NCI-H82 (cell line): ENCODE measurements at regions not wholly inside any gene's neighbourhood (a gene's known extent, or its start where the extent isn't known, plus 50 kb on each side); places are given as distances from the start of the nearest gene placed in this dataset.
"Not testable (repeated sequence)": the region's sequence is repeated elsewhere in the genome, so short reads cannot be mapped to it uniquely, and the experiment has no call there.

Experiments
- DNase-seq: peaks from one replicate; lab custom pipeline; 2025; lab: John Stamatoyannopoulos, UW

GRCh38 chr2:142827170-142827569, 50.3 kb upstream of the KYNU start:
- DNase-seq, result no peak

DNA sequence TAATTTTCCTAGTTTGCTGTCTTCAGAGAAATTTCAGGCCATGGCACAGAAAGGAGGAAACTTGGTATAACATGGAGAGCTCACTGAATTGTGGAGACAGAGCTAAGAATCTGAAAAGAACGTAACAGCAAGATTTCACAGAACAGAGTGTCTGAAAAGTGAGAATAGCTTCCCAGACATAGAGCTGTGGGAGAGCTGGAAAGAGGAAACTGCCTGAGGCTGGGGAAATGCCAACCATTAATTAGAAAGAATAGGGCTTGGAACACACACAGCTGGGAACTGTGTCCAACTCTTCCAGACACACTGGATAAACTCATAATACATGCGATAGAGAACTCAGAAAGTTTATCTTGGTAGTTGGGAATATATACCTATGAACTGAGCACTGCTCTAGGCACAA, 51.6 kb upstream of the KYNU start:
- DNase-seq, result no peak

DNA sequence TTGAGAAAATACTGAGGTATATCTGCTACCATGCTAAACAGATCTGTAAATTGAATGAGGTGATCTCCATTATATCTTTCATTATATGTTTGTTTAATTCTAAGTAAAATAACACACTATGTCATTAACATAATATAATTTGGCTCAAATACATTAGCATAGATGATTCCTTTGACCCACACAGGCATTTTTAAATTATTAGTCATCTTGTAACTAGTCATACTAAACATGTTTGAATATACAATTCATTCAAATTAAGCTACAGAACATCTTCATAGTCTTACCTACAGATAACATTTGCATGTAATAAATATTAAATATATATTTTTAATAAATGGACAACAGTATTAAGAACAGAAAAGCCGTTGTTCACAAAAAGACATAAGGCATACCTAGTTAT, 52.7 kb upstream of the KYNU start:
- no peak for DNase-seq

GRCh38 chr2:142822190-142822589, 55.3 kb upstream of the KYNU start:
- no peak for DNase-seq

- DNase-seq, result no peak
These were observed 58.1 kb upstream of the KYNU start for GRCh38 chr2:142819411-142819810.

GRCh38 chr2:142815375-142815774, 62.1 kb upstream of the KYNU start:
- no peak for DNase-seq

GRCh38 chr2:142813830-142814829, 63.3 kb upstream of the KYNU start:
- DNase-seq, result no peak

DNA sequence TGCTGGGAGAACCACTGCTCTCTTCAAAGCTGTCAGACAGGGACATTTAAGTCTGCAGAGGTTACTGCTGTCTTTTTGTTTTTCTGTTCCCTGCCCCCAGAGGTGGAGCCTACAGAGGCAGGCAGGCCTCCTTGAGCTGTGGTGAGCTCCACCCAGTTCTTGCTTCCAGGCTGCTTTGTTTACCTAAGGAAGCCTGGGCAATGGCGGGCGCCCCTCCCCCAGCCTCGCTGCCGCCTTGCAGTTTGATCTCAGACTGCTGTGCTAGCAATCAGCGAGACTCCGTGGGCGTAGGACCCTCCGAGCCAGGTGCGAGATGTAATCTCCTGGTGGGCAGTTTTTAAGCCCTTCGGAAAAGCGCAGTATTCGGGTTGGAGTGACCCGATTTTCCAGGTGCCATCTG, 65.8 kb upstream of the KYNU start:
- not testable (repeated sequence) for DNase-seq

GRCh38 chr2:142805244-142805643, 72.2 kb upstream of the KYNU start:
- DNase-seq, result no peak

GRCh38 chr2:142803158-142803557, 74.3 kb upstream of the KYNU start:
- no peak for DNase-seq

- DNase-seq, result no peak
These were observed 80.9 kb upstream of the KYNU start for GRCh38 chr2:142796588-142796987.

- DNase-seq, result no peak
These were observed 81.3 kb upstream of the KYNU start for GRCh38 chr2:142796161-142796560.

GRCh38 chr2:142794850-142795249, 82.6 kb upstream of the KYNU start:
- no peak for DNase-seq

DNA sequence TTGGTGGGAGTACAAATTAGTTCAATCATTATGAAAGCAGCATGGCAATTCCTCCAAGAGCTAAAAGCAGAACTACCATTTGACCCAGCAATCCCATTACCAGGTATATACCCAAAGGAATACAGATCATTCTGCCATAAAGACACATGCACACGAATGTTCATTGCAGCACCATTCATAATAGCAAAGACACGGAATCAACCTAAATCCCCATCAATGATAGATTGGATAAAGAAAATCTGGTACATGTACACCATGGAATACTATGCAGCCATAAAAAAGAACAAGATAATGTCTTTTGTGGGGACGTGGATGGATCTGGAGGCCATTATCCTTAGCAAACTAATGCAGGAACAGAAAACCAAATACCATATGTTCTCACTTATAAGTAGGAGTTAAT, 85.1 kb upstream of the KYNU start:
- DNase-seq, result not testable (repeated sequence)

DNA sequence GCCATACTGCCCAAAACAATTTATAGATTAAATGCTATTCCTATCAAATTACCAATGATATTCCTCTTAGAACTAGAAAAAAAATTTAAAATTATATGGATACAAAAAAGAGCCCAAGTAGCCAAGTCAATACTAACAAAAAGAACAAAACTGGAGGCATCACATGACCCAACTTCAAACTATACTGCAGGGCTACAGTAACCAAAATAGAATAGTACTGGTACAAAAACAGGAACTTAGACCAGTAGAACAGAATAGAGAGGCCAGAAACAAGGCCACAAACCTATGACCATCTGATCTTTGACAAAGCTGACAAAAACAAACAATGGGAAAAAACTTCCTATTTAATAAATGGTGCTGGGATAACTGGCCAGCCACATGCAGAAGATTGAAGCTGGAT, 86.1 kb upstream of the KYNU start:
- DNase-seq, result no peak

DNA sequence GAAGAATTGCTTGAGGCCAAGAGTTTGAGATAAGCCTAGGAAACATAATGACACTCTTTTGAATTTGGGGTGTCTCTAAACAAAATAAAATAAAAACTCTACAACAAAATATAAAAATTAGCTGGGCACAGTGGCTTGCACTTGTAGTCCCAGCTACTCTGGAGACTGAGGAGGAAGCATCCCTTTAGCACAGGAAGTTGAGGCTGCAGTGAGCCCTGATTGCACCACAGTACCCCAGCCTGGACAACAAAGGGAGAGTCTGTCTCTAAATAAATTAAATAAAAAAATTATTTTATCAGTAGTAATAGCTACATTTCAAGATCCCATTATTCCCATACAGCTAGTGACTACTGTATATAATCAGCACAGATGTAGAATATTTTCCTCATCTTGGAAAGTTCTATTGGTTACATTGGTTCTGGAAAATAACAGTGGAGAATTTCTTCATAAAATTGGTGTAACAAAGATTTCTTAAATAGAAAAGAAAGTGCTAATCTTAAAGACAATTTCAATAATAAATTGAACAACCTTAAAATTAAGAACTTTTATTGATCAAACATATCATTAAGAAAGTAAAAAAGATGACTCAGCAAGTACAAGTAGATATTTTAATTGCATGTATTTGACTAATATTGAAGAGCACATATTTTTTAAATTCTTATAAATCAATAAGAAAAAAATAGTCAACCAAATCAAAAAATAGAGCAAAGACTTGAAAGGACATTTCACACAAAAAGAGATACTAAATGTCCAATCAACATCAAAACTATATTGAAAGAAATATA, 90.4 kb upstream of the KYNU start:
- DNase-seq, result no peak

- DNase-seq, result no peak
These were observed 94.5 kb upstream of the KYNU start for GRCh38 chr2:142782942-142783443.

DNA sequence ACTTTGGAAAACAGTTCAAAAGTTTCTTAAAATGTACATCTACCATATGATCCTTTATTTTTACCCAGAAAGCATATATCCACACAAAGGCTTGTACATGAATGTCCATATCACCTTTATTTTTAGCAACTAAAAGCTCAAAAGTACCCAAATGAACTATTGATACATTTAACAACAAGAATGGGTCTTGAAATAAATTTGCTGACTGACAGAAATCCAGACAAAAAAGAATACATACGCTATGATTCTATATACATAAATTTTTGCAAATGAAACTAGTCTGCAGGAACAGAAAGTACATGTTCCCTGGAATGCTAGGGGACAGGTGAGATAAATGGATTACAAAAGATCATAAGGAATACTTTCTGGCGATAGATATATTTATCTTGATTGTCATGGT, 96.3 kb upstream of the KYNU start:
- no peak for DNase-seq

DNA sequence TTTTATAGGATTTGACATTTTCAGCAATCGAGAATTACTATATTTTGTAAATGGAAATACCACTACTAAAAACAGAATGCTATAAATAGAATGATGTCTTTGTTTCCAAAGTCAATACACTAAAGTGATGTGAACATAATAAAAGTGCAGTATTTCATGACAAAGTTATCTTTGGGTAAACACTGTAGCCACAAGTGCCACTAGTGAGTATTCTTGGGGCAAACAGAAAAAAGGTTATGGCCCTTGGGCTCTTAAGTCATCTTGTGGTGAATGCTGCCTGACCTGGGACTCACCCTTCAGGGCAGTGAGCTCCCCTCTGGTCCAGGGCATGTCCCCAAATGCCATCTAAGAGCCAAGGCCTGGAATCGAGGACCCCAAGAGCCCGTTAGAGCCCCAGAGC, 99.2 kb upstream of the KYNU start:
- DNase-seq, result no peak

- no peak for DNase-seq
These were observed 99.7 kb upstream of the KYNU start for GRCh38 chr2:142777742-142778141.

DNA sequence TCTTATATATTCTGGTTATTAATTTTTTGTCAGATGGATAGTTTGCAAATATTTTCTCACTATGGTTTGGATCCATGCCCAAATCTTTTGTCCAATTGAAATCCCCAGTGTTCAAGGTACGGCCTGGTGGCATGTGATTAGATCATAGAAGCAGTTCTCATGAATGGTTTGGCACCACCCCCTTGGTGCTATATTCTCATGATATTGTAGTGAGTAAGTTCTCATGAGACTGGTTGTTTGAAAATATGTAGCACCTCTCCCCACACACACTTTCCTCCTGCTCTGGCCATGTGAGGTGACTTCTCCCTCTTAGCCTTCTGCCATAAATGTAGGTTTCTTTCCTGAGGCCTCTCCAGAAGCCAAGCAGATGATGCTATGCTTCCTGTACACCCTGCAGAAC, 107.7 kb upstream of the KYNU start:
- no peak for DNase-seq

DNA sequence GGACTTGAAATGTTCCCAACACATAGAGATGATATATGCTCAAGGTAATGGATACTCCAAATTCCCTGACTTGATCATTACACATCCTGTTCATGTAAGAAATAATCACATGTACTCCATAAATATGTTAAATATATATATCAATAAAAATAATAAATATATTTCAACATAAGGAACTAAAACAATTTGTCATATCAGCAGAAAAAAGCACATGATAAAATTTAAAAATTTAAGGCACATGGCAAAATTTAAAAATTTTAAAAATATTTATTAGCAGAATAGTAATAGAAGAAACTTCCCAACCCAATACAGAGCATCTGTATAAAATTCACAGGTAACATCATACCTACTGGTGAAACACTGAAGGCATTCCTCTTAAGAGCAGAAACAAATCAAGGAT, 109.6 kb upstream of the KYNU start:
- DNase-seq, result no peak

GRCh38 chr2:142758973-142759372, 118.5 kb upstream of the KYNU start:
- no peak for DNase-seq
